ENCODE measurements at regions not wholly inside any gene's neighbourhood (a gene's known extent, or its start where the extent isn't known, plus 50 kb on each side); places are given as distances from the start of the nearest gene placed in this dataset.

DNA sequence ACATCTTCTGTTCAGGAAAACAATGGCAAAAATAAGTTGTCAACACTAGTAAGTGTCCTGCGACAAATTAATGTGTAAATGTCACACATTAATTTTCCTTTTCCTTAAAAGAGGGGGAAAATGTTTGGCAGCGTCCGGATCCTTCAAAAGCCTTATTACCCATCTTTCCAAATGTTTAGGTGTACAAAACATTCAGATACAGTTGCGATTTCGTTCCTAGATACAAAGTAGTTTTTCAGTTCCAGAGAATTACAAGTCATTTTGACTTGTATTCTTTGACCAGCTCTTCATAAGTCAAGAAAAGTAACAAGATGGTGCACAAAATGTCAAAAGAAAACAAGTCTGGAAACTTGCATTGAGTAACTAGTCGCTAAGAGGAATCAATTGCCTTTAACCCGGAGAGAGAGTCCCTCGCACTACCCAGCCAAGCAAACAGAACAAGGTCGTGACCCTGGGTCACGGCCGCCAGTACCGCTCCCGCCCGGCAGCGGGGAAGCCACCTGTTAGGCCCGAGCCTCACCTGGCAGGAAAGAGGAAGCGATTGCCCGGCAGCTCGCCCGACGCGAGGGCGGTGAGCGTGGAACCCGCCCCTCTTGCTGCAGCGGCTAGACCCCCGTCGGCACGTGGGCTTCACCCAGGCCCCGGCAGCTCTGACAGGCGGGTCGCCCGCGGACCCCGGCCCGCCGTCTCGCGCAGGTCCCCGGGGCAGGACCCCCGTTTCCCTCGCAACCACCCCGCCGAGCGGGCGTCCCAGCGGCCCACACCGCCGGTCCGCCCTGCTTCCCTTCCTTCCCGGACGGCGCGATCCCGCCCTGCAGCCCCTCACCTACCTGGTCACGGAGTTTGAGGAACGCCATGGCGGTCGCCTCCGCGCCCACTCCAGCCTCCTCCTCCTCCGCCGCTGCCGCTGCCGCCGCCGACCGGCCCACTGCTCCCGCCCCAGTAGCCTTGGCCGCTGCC is 61.0 kb upstream of the ANKRD28 start (continued):
- peak; percentile 98 for TF ChIP-seq NR2F1 (conservative IDR thresholded peaks at IDR 0.05)
- no peak for TF ChIP-seq MYC (IDR thresholded peaks at IDR 0.05; ENCODE audit: insufficient read depth, insufficient read length, insufficient replicate concordance, low read length, severe bottlenecking)
- TF ChIP-seq, protein P1, sequence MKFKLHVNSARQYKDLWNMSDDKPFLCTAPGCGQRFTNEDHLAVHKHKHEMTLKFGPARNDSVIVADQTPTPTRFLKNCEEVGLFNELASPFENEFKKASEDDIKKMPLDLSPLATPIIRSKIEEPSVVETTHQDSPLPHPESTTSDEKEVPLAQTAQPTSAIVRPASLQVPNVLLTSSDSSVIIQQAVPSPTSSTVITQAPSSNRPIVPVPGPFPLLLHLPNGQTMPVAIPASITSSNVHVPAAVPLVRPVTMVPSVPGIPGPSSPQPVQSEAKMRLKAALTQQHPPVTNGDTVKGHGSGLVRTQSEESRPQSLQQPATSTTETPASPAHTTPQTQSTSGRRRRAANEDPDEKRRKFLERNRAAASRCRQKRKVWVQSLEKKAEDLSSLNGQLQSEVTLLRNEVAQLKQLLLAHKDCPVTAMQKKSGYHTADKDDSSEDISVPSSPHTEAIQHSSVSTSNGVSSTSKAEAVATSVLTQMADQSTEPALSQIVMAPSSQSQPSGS (IDR thresholded peaks at IDR 0.05; ENCODE audit: low read length), result 0 out of 2 replicates have a peak, but pooled peaks have one; percentile 18
- TF ChIP-seq, protein P2, sequence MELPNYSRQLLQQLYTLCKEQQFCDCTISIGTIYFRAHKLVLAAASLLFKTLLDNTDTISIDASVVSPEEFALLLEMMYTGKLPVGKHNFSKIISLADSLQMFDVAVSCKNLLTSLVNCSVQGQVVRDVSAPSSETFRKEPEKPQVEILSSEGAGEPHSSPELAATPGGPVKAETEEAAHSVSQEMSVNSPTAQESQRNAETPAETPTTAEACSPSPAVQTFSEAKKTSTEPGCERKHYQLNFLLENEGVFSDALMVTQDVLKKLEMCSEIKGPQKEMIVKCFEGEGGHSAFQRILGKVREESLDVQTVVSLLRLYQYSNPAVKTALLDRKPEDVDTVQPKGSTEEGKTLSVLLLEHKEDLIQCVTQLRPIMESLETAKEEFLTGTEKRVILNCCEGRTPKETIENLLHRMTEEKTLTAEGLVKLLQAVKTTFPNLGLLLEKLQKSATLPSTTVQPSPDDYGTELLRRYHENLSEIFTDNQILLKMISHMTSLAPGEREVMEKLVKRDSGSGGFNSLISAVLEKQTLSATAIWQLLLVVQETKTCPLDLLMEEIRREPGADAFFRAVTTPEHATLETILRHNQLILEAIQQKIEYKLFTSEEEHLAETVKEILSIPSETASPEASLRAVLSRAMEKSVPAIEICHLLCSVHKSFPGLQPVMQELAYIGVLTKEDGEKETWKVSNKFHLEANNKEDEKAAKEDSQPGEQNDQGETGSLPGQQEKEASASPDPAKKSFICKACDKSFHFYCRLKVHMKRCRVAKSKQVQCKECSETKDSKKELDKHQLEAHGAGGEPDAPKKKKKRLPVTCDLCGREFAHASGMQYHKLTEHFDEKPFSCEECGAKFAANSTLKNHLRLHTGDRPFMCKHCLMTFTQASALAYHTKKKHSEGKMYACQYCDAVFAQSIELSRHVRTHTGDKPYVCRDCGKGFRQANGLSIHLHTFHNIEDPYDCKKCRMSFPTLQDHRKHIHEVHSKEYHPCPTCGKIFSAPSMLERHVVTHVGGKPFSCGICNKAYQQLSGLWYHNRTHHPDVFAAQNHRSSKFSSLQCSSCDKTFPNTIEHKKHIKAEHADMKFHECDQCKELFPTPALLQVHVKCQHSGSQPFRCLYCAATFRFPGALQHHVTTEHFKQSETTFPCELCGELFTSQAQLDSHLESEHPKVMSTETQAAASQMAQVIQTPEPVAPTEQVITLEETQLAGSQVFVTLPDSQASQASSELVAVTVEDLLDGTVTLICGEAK (IDR thresholded peaks at IDR 0.05; ENCODE audit: borderline replicate concordance), result no peak
- peak; percentile 96 for TF ChIP-seq TCF3 (IDR thresholded peaks at IDR 0.05; ENCODE audit: borderline replicate concordance, insufficient read depth, low read depth, low read length)
- TF ChIP-seq STAT3 (IDR thresholded peaks at IDR 0.05; ENCODE audit: low read depth, low read length), result no peak
- TF ChIP-seq POLR2A (IDR thresholded peaks at IDR 0.05; ENCODE audit: low read depth, low read length), result peak; percentile 85
- peak; percentile 73 for TF ChIP-seq DPF2 (IDR thresholded peaks at IDR 0.05)

Measured in GM12878 (cell line).